Activated CD4-positive, alpha-beta T cell treated with anti-CD3 and anti-CD28 coated beads for 36 hours (primary cell): ENCODE measurements at regions not wholly inside any gene's neighbourhood (a gene's known extent, or its start where the extent isn't known, plus 50 kb on each side); places are given as distances from the start of the nearest gene placed in this dataset.

Experiments used
- ATAC-seq: fragments of 200-7000 bp; cut with Tn5 transposase; one replicate; pipeline ENCODE4 v1.10.0; 2021; ENCODE audit warnings: mild to moderate bottlenecking, moderate library complexity
- CTCF ChIA-PET: fragments of 350-600 bp; sonication (Branson Sonifier 250); formaldehyde crosslinking; loops from one replicate; lab custom pipeline; 2021; ENCODE audit warnings: antibody characterized with exemption; lab: Charles Lee
- POLR2A ChIA-PET: fragments of 350-600 bp; sonication (Branson Sonifier 250); formaldehyde crosslinking; loops from one replicate; lab custom pipeline; 2021; ENCODE audit warnings: antibody characterized with exemption, inconsistent platforms; lab: Charles Lee
- DNase-seq: peaks from one replicate; pipeline ENCODE4 v3.0.0-alpha.2; 2020
- H3K27ac Mint-ChIP-seq: one replicate; pipeline ENCODE4 v1.8.0; 2021; ENCODE audit warnings: mixed read lengths
- H3K27me3 Mint-ChIP-seq: one replicate; pipeline ENCODE4 v1.8.0; 2021; ENCODE audit warnings: mixed read lengths
- H3K36me3 Mint-ChIP-seq: one replicate; pipeline ENCODE4 v1.8.0; 2021; ENCODE audit warnings: low read depth, mixed read lengths
- H3K4me1 Mint-ChIP-seq: one replicate; pipeline ENCODE4 v1.8.0; 2021; ENCODE audit warnings: mixed read lengths
- H3K4me3 Mint-ChIP-seq: one replicate; pipeline ENCODE4 v1.8.0; 2021; ENCODE audit warnings: mild to moderate bottlenecking, moderate library complexity, mixed read lengths
- H3K9me3 Mint-ChIP-seq: one replicate; pipeline ENCODE4 v1.8.0; 2021; ENCODE audit warnings: low read depth, mixed read lengths
- intact Hi-C, 2 experiments: fragments of 100-400 bp; cut with DNase I in 1 of 2; cut with micrococcal nuclease in 1 of 2; formaldehyde crosslinking; loops; one replicate each; pipeline versions ENCODE4 v1.14.2 to v1.15.1; 2022 to 2024; cut with DNase I, micrococcal nuclease

- ATAC-seq, result no peak
- intact Hi-C loops, result no loop called here
- Mint-ChIP-seq H3K27me3 (no peaks in the 10 kb centered on the region), H3K27ac (peak overlapping the region; percentile 97), H3K36me3 (peaks cover 22% of the 10 kb centered on the region), H3K4me3 (peak overlapping the region; percentile 81), H3K9me3 (peaks cover 4% of the 10 kb centered on the region), H3K4me1 (peaks cover 81% of the 10 kb centered on the region)
- POLR2A ChIA-PET, result interaction anchor here (0.6 to 4.3 kb wide), 22 partner anchors 12 to 333 kb away, joined by 3 to 56 read pairs (median 7); partner anchors contain the start of gene NFIL3
- DNase-seq, result no peak
- CTCF ChIA-PET, result interaction anchor here (0.5 to 3.2 kb wide), 16 partner anchors 10 to 861 kb away, joined by 3 to 16 read pairs (median 4); no protein-coding TSS in a partner anchor
Observed at GRCh38 chr9:91099436-91099835, 262.3 kb downstream of the AUH start.

DNA sequence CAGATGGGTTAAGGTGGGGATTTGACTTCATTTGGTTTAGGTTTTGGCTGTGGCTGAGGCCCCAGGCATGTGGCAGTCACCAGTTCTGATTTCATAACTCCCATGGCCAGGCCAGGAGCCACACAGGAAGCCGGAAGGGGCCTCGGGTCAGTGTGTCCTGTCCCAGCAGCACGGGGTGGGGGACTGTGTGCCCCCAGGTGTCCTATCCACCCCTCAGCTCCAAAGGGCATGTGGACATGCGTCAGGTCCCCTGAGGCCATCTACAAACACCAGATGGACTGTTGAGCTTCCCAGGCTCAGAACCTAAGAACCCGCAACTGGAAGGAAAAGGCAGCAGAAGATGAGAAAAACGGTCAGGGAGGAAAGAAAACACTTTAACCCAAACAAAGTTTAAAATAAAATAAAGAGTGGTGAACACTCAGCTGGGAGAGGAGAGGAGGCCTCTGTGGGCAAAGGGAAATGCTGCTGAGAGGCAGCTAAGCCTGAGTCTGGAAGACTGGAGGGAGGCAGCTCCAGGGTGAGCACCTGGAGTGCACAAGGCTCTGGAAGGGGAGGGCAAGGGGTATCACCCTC is 260.8 kb downstream of the AUH start:
- ChIA-PET POLR2A (interaction anchor here (0.6 to 4.3 kb wide), 20 partner anchors 28 to 325 kb away, joined by 3 to 56 read pairs (median 10); partner anchors contain the start of gene NFIL3), CTCF (interaction anchor here (0.6 to 3.2 kb wide), 16 partner anchors 12 to 617 kb away, joined by 3 to 16 read pairs (median 4); no protein-coding TSS in a partner anchor)
- ATAC-seq, result no peak
- Mint-ChIP-seq H3K4me3 (peak overlapping the region; percentile 81), H3K4me1 (peaks cover 72% of the 10 kb centered on the region), H3K9me3 (no peaks in the 10 kb centered on the region), H3K27me3 (no peaks in the 10 kb centered on the region), H3K27ac (peak overlapping the region; percentile 97), H3K36me3 (peaks cover 17% of the 10 kb centered on the region)
- intact Hi-C loops, result loop anchor here (1.0 to 2.0 kb wide), 11 partner anchors 30 to 318 kb away; no protein-coding TSS in a partner anchor
- peak; percentile 38 for DNase-seq

DNA sequence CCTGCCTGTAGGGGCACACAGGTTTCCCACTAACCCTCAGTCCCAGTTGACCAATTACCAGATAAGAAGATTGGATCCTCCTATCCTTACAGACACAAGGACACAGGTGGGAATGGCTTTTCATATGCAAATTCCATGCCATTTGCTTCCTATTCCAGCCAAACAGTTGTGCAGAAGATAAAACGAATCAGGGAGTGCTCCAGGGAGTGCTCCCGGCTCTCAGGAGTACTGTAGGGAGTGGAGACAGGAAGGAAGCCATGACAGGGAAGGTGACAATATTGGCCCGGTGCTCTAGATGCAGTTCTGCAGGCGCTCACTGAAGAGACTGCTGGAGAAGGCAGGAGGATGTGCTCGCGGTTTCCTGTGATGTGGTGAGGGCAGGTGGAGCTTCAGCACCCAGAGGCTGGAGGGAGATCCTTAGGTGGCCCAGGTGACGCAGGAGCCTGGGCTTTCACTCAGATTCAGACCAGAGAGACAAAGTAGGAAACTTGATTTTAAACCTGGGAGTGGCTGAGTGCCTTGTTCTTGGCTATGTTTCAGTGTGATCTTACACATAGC is 260.0 kb downstream of the AUH start:
- Mint-ChIP-seq H3K27me3 (no peaks in the 10 kb centered on the region), H3K36me3 (peaks cover 14% of the 10 kb centered on the region), H3K4me3 (peak overlapping the region; percentile 81), H3K9me3 (no peaks in the 10 kb centered on the region), H3K27ac (peak overlapping the region; percentile 97), H3K4me1 (peaks cover 70% of the 10 kb centered on the region)
- POLR2A ChIA-PET, result interaction anchor here (0.5 to 4.3 kb wide), 8 partner anchors 28 to 257 kb away, joined by 3 to 56 read pairs (median 10); no protein-coding TSS in a partner anchor
- CTCF ChIA-PET, result interaction anchor here (0.6 to 2.8 kb wide), 12 partner anchors 10 to 186 kb away, joined by 3 to 16 read pairs (median 4); no protein-coding TSS in a partner anchor
- ATAC-seq, result peak; percentile 82
- DNase-seq, result peak; percentile 96
- intact Hi-C loops, result loop anchor here (1.0 to 2.0 kb wide), 3 partner anchors 30 to 317 kb away; no protein-coding TSS in a partner anchor

- CTCF ChIA-PET, result interaction anchor here (0.6 to 1.8 kb wide), 9 partner anchors 9 to 187 kb away, joined by 3 to 9 read pairs (median 3); no protein-coding TSS in a partner anchor
- peaks cover 64% of the 10 kb centered on the region for H3K4me1 Mint-ChIP-seq
Observed at GRCh38 chr9:91102269-91102668, 259.4 kb downstream of the AUH start.

GRCh38 chr9:91103931-91104330 is 257.8 kb downstream of the AUH start:
- POLR2A ChIA-PET, result interaction anchor here (1.2 kb wide), 1 partner anchor 14 kb away, joined by 3 read pairs; no protein-coding TSS in a partner anchor
- H3K4me1 Mint-ChIP-seq, result peaks cover 52% of the 10 kb centered on the region
- H3K36me3 Mint-ChIP-seq, result peaks cover 9% of the 10 kb centered on the region
- no peaks in the 10 kb centered on the region for H3K9me3 Mint-ChIP-seq
- ATAC-seq, result no peak
- H3K27me3 Mint-ChIP-seq, result peaks cover 9% of the 10 kb centered on the region
- intact Hi-C loops, result no loop called here
- peak overlapping the region; percentile 10 for H3K27ac Mint-ChIP-seq
- no peak overlapping the region for H3K4me3 Mint-ChIP-seq
- CTCF ChIA-PET, result interaction anchor here (0.5 to 1.4 kb wide), 3 partner anchors 10 to 256 kb away, joined by 3 to 7 read pairs (median 4); no protein-coding TSS in a partner anchor
- no peak for DNase-seq

More at GRCh38 chr9:91102269-91102668, 259.4 kb downstream of the AUH start:
- Mint-ChIP-seq H3K36me3 (peaks cover 9% of the 10 kb centered on the region), H3K4me3 (peak overlapping the region; percentile 81), H3K27me3 (peaks cover 2% of the 10 kb centered on the region), H3K9me3 (no peaks in the 10 kb centered on the region), H3K27ac (peak overlapping the region; percentile 97)
- POLR2A ChIA-PET, result interaction anchor here (0.5 to 4.3 kb wide), 7 partner anchors 28 to 256 kb away, joined by 3 to 56 read pairs (median 9); no protein-coding TSS in a partner anchor
- intact Hi-C loops, result loop anchor here in 1 of 2 experiments (1.0 kb wide), 1 partner anchor 29 kb away; no protein-coding TSS in a partner anchor
- no peak for ATAC-seq
- DNase-seq, result no peak

DNA sequence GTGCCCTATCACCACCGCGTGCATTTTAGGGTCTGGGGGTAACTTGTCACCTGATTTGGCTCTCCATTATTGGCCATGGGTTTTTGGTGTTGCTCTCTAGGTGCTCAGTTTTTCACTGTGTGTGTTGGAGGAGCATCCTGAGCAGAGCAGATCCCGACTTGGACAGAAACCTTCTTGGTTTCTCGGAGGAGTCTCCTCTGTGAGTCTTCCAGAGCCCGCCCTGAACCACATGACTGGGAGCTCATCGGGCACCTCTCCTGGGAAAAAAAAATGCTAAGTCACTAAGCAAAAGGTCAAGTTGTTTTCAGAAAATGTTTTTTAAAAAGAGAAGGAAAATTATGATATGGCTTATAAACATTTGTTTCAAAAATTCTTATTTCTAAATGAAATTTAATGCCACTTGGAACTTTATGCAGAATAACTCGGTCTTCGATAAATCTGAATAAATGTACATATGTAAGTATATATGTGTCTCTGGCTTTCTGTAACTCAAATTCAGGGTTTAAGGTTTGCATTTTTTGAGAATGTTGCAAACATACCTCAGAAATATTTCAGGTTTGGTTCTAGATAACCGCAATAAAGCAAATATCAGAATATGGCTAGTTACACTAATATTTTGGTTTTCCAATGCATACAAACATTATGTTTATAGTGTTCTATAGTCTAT is 255.2 kb downstream of the AUH start:
- no peak for DNase-seq
- Mint-ChIP-seq H3K27me3 (peaks cover 9% of the 10 kb centered on the region), H3K4me1 (peaks cover 38% of the 10 kb centered on the region), H3K4me3 (no peak overlapping the region), H3K36me3 (peaks cover 10% of the 10 kb centered on the region), H3K27ac (no peak overlapping the region), H3K9me3 (peaks cover 15% of the 10 kb centered on the region)
- no peak for ATAC-seq
- POLR2A ChIA-PET, result no interaction called here
- intact Hi-C loops, result no loop called here
- CTCF ChIA-PET, result no interaction called here

GRCh38 chr9:91111226-91111625 is 250.5 kb downstream of the AUH start:
- ATAC-seq, result peak; percentile 68
- Mint-ChIP-seq H3K36me3 (peaks cover 8% of the 10 kb centered on the region), H3K27ac (peak overlapping the region; percentile 9), H3K4me1 (peaks cover 16% of the 10 kb centered on the region), H3K4me3 (no peak overlapping the region), H3K27me3 (peaks cover 21% of the 10 kb centered on the region), H3K9me3 (peaks cover 15% of the 10 kb centered on the region)
- ChIA-PET CTCF (interaction anchor here (1.1 to 2.2 kb wide), 3 partner anchors 9 to 20 kb away, joined by 3 to 9 read pairs (median 6); no protein-coding TSS in a partner anchor), POLR2A (interaction anchor here (0.9 kb wide), 1 partner anchor 11 kb away, joined by 6 read pairs; no protein-coding TSS in a partner anchor)
- DNase-seq, result no peak
- intact Hi-C loops, result no loop called here

- H3K9me3 Mint-ChIP-seq, result peaks cover 15% of the 10 kb centered on the region
- no peak overlapping the region for H3K27ac Mint-ChIP-seq
- H3K27me3 Mint-ChIP-seq, result peaks cover 26% of the 10 kb centered on the region
- no peak for DNase-seq
- no peak for ATAC-seq
- H3K4me3 Mint-ChIP-seq, result no peak overlapping the region
- ChIA-PET CTCF (interaction anchor here (1.1 to 2.2 kb wide), 4 partner anchors 10 to 19 kb away, joined by 3 to 9 read pairs (median 5); no protein-coding TSS in a partner anchor), POLR2A (interaction anchor here (0.9 kb wide), 1 partner anchor 12 kb away, joined by 6 read pairs; no protein-coding TSS in a partner anchor)
- peaks cover 16% of the 10 kb centered on the region for H3K4me1 Mint-ChIP-seq
- intact Hi-C loops, result no loop called here
- H3K36me3 Mint-ChIP-seq, result peaks cover 8% of the 10 kb centered on the region
Observed at GRCh38 chr9:91111876-91112275, 249.8 kb downstream of the AUH start.

DNA sequence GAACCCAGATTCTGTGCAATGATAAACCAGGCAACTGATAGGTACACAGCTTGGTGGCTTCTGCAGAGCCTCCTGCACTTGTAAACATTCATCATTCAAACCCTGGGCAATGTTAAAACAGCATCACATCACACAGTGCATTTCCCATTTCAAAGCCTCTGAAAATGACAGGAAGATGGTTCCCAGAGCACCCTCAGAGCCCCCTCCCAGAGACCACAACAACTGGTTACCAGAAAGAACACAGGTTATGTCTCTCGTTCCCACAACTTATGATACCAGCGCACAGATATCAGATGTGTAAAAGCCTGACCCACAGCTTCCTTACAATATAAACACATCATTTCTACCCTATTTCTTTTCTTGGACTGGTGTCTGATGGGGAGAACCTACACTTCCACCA is 248.7 kb downstream of the AUH start:
- ATAC-seq (no peak), DNase-seq (no peak)
- Mint-ChIP-seq H3K4me3 (no peak overlapping the region), H3K9me3 (peaks cover 15% of the 10 kb centered on the region), H3K27me3 (peaks cover 25% of the 10 kb centered on the region), H3K4me1 (peaks cover 20% of the 10 kb centered on the region), H3K36me3 (peaks cover 8% of the 10 kb centered on the region), H3K27ac (no peak overlapping the region)
- ChIA-PET POLR2A (interaction anchor here (0.7 kb wide), 1 partner anchor 81 kb away, joined by 3 read pairs; no protein-coding TSS in a partner anchor), CTCF (interaction anchor here (0.8 to 1.1 kb wide), 2 partner anchors 8 to 13 kb away, joined by 3 to 4 read pairs; no protein-coding TSS in a partner anchor)
- intact Hi-C loops, result no loop called here

GRCh38 chr9:91114450-91114849 is 247.3 kb downstream of the AUH start:
- ChIA-PET CTCF (interaction anchor here (0.7 kb wide), 1 partner anchor 213 kb away, joined by 3 read pairs; no protein-coding TSS in a partner anchor), POLR2A (no interaction called here)
- H3K4me1 Mint-ChIP-seq, result peaks cover 27% of the 10 kb centered on the region

More at GRCh38 chr9:91114450-91114849, 247.3 kb downstream of the AUH start:
- intact Hi-C loops, result no loop called here
- no peak overlapping the region for H3K27ac Mint-ChIP-seq
- H3K36me3 Mint-ChIP-seq, result peaks cover 8% of the 10 kb centered on the region
- H3K27me3 Mint-ChIP-seq, result peaks cover 32% of the 10 kb centered on the region
- peaks cover 14% of the 10 kb centered on the region for H3K9me3 Mint-ChIP-seq
- no peak for ATAC-seq
- DNase-seq, result no peak
- H3K4me3 Mint-ChIP-seq, result no peak overlapping the region
